Frontal cortex (tissue), 3 donors: ENCODE measurements at regions not wholly inside any gene's neighbourhood (a gene's known extent, or its start where the extent isn't known, plus 50 kb on each side); places are given as distances from the start of the nearest gene placed in this dataset.

ENCODE experiments used
- DNase-seq, 2 donors: peaks; one replicate each; pipeline ENCODE4 v3.0.0; 2012; ENCODE audit warnings: low spot score in 2 of 2
- FAIRE-seq: peaks from 2 replicates; lab custom pipeline; 2012; peaks lifted over from hg19 to GRCh38; lab: Jason Lieb, UNC
- donor health status: control.
- donor health status: control.
- donor health status: control.

DNA sequence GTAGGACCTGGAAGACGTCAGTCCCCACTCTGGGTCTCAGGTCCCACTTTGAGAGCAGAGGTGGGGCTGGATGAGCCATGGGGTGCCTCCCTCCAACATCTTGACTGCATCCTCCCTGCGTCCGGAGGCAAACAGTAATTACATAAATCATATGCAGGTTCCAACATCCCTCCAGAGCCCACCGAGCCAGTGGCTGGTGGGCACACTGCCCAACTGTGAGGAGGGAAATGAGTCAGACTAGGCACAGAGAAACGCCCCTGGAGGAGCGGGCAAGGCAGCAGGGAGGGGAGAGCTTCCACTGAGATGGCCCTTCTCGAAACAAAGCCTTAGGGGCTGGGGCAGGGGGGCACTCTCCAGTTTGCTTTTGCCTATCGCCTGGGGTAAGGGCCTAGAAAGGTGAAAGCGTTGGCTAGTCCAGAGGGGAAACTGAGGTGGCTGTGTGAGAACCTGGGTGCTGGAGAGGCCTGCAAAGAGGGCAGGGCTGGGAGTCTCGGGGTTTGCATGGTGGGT, 168.2 kb upstream of the MYCN start:
- DNase-seq (no peak), FAIRE-seq (no peak)

DNA sequence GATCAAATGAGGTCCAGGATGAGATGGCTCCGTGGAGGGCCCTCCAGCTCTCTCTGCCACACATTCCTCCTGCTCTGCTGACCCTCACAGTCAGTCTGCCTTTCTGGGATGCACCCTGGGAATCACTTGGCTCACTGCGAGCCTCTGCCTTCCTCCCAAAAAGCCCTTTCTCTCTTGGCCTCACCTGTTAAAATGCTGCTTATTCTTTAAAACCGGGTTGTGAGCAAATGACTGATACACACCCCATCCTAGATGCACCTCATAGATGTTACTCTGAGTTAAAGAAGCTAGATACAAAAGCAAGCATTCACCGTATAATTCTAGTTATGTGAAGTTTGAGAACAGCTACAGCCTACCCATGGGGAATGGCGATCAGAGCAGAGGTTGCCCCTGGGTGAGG, 167.7 kb upstream of the MYCN start:
- DNase-seq (no peak), FAIRE-seq (no peak)

DNA sequence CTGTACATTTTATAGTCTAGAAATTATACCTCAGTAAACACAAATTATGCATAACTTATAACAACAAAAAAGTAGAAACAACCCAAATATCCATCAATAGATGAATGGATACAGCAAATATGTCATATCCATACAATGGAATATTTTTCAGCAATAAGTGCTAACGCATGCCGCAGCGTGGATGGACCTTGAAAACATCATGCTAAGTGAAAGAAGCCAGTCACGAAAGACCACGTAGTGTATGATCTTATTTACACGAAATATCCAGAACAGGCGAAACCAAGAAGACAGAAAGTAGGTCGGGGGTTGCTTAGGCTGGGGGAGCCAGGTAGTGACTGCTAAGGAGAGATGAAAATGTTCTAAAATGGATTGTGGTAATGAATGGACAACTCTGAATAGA, 167.1 kb upstream of the MYCN start:
- DNase-seq (no peak), FAIRE-seq (no peak)

DNA sequence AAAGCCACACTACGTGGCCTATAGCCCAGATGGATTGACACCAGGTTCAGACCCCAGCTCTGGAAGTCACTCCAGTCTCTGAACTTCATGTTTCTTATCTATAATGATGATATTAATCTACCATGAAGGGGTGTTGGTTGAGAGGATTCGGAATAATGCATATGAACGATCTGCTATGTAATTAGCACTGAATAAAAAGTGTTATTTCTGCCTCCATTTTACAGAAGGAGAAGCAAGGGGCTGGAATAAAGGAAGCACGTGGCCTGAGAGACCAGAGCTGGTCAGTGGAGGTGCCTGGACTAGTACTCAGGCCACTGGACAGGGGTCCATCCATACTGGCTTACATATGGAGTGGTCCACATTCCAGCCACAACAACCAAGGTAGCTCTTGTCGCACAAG, 166.5 kb upstream of the MYCN start:
- no peak for FAIRE-seq
- DNase-seq = no peak

DNA sequence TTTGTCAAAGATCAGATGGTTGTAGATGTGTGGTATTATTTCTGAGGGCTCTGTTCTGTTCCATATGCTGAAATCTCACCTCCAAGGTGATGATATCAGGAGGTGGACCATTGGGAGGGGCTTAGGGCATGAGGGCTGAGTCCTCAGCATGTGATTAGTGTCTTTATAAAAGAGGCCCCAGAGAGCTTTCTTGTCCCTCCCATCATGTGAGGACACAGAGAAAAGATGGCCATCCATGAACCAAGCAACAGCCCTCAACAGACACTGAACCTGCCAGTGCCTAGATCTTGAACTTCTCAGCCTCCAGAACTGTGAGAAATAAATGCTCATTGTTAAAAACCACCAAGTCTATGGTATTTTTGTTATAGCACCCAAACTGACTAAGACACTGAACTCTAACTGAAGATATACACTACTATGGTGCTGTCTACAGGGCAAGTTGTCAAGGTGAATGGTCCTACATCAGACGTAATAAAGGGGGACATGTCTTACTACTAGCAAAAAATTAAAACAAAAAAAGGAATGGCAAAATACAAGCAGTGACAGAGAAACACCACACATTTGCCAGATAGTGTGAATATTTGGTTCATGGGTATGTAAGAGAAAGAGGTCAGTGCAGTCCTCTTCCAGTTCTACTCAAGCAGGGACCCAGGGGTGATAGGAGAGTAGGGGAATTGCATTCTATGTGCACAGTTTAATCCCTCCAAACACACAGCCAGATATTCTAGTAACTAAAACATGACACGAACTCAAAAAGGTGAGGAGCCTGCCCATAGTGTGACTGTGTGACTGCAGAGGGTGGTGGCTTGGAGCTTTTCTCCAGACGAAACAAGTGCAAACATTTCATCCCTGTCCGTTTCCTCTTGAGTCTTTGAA, 164.4 kb upstream of the MYCN start:
- FAIRE-seq (no peak), DNase-seq (no peak)

DNA sequence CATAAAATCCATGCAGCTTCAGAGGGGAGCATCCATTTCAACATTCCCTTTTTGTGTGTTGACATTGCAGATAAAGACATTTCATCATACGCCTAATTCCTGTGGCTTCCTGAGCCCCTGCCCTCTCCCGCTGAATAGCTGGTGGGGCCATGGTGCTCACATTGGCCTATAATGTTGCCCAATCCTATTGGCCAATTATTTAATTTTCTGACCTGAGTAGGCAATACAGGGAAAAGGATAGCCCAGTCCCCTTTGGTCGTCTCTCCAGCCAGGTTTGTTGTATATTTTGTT, 163.8 kb upstream of the MYCN start:
- FAIRE-seq (no peak), DNase-seq (no peak)

DNA sequence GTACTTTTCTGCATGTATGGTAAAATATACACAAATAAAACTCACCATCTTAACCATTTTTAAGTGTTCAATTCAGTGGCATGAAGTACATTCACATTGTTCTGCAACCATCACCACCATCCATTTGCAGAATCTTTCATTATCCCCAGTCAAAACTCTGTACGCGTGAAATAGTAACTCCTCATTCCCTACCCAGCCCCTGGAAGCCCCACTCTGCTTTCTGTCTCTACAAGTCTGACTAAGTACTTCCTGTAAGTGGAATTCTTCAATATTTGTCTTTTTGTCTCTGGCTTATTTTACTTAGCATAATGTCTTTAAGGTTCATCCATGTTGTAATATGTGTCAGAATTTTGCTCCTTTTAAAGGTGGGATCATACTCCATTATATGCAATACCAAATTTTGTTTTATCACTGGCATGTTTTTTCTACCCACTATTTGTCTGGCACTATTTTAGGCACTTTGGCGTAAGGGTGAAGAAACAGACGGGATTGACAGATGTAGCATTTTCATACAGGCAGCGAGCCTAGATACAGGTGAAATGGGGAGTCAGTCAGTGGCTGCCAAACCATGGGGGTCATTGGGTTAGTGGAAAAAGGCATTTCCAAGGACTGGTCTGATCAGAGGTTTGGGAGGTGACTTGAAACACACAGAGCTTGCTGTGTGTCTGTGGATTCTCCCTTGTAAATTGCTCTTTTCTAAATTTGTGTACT, 163.2 kb upstream of the MYCN start:
- FAIRE-seq = no peak
- DNase-seq = no peak

DNA sequence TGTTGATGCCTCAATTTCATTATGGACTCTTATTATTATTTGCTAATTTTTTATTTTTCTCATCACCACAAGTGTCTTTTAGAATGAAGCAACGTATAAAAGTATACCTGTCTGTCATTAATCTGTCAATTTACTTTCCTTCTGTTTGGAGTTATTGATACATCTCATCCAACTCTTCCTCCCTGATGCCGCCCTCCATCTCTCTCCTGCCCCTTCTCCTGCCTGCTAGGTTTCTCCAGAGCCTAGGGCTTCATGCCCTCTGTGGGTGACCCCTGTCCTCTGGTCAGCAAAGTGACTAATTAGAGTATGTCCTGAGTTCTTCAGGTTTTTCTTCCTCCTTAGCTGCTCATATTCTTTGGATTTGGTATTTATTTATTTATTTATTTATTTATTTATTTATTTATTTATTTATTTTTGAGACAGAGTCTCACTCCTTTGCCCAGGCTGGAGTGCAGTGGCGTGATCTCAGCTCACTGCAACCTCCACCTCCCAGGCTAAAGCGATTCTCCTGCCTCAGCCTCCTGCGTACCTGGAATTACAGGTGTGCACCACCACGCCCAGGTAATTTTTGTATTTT, 162.5 kb upstream of the MYCN start:
- FAIRE-seq (no peak), DNase-seq (no peak)

DNA sequence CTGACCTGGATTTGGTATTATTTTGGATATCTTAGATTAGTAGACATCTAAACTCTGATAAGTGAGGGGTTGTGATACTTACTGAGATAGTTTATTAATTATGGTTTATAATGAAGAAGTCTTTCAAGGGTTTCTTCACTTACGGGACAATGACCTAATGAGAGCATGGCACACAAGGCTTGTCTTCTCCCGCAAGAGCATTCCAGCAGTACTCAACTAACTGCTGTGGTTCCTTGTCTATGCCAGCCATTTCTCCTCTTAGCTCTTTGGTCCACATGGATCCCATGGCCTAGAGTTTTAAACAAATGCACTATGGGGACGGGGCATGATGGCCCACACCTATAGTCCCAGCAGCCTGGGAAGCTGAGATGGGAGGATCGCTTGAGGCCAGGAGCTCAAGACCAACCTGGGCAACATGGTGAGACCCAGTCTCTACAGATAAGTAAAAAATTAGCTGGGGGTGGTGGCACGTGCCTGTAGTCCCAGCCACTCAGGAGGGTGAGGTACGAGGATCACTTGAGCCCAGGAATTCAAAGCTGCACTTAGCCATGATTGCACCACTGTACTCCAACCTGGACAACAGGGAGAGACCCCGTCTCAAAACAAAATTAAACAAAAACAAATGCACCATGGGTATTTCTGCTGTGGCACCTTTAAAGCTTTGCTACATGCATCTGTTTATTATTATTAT, 161.7 kb upstream of the MYCN start:
- FAIRE-seq (no peak), DNase-seq (no peak)

DNA sequence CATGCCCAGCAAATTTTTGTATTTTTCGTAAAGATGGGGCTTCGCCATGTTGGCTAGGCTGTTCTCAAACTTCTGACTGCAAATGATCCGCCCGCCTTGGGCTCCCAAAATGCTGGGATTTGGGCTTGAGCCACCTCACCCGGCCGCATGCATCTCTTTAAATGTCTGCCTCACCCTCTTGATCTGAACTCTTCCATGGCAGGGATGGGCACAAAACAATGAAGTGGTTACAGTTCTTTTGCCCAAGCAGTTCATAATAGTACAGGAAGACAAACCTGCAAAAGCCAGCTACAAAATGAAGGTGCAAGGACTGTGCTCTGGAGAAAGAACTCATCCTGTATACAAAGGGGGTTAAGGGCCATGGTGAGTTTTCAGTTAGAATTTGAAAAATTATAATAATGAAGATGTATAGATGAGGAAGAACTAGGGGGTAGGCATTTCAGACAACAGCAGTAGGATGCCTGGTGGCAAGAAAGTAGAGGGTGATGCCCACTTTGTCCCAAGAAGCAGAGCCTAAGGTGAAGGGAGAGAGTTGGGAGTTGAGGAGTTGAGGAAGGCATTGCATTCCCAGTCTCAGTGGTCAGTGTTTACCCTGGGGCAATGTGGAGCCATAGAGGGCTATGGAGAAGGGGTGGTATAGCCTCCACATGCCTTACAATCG, 160.8 kb upstream of the MYCN start:
- FAIRE-seq (no peak), DNase-seq (no peak)

DNA sequence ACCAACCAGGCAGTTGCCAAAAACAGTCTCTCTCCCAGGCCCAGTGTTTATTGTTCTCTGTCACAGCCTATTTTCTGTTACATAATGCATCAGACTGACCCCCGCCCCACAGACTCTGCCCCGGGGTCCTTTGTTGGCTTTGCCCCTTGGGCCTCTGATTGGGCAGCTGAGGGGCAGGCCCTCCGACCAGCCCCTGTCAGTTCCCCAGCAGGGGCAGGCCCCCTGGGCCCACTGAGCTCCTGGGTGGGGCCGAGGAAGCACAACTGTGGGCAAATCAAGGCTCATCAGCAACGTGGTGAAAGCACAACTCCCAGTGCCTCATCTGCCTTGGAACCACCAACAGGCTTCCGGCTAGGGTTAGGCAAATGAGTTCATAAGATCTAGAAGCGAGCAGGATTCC, 160.1 kb upstream of the MYCN start:
- DNase-seq (no peak), FAIRE-seq (no peak)

DNA sequence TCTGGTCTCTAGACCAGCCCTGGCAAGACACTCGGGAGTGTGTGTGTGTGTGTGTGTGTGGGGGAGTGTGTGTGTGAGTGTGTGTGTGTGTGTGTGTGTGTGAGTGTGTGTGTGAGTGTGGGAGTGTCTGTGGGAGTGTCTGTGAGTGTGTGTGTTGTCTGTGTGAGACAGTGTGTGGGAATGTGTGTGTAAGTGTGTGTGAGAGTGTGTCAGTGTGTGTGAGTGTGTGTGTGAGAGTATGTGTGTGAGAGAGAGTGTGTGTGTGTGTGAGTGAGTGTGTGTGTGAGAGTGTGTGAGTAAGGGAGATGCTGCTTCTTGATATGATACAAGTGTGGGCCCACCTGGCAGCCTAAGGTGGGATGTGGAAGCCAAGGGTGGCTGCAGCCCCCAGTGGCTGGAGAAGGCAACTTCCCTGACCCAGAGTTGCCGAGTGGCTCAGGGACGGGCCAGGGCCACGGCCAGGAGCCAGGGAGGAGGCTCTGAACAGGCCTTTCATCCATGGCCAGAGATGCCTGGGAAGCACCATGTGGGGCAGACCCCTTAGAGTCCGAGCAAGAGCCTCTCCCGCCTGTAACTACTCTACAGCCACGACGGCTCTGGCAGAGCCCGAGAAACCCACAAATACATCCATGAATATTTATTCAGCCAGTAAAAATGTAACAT, 159.3 kb upstream of the MYCN start:
- FAIRE-seq = no peak
- no peak for DNase-seq

DNA sequence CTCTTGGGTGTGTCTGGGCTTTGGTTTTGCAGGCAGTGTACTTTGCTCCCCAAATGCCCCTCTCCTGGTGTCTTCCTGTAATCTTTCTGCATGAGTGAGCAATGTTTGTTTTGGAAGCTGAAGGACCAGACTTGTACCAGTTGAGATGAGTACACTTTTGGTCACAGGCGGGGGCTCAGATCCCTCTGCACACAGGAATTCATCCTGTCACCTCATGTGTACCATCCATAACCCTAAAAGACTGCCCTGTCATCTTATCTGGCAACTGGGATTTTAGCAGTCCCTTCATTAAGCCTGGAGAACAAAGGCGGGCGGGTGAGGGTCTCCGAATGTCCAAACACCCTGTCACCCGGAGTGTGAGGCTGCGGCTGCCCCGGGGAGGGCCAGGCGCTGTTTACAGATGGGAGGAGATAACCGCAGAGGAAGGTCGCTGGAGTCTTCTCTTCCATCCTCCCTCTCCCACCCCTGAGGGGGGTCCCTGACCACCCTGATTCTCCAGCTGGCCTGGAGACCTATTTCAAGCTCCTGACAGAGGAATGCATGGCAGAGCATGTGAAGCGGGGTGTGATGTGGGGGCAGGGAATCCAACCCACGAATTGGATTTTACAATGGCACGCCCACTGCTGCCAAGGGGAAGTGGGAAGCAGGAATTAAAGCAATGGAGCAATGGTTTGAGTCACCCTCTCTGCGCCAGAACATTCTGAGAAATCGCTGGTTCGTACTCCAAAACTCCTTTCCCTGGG, 158.2 kb upstream of the MYCN start:
- DNase-seq (no peak), FAIRE-seq (no peak)

DNA sequence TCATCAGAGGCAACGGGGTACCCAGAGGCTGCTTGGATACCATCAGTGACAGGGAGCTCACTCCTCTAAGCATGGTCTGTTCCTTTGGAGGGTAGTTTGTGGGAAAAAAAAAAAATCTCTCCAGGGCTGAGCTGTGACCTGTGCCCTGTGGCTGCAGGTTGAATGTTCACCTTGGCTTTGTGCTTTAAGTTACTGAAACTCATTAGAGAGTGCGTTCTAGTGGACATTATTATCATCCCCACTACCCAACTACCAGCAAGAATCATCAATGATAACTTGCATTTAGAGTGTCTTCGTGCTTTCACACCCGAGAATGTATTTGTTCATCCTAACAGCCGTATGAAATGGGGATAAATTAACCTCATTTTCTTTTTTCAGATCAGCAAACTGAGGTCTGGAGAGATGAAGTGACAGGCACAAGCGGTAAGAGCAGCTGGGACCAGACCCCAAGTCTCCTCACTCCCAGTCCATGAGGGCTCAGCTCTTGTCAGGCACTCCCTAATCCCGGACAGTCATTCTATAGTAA, 157.5 kb upstream of the MYCN start:
- DNase-seq = no peak
- FAIRE-seq = no peak

DNA sequence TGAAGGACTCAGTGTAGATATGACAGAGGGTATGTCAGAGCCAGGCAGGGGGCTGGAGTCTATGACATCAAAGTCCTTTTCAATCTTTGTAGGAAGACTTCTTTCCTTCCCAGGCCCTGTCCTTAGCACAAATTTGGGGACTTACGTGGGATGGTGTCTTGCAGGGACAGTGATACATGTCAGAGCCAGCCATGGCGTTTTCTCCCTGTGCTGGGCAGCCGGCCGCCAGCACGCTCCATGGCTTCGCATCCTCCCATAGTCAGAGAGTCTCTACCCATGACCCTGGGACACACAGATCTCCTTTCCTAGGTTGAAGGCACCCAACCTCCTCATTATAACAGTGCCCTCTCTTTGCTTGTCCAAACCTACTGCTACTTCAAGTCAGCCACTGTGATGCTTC, 156.9 kb upstream of the MYCN start:
- no peak for FAIRE-seq
- DNase-seq = no peak

DNA sequence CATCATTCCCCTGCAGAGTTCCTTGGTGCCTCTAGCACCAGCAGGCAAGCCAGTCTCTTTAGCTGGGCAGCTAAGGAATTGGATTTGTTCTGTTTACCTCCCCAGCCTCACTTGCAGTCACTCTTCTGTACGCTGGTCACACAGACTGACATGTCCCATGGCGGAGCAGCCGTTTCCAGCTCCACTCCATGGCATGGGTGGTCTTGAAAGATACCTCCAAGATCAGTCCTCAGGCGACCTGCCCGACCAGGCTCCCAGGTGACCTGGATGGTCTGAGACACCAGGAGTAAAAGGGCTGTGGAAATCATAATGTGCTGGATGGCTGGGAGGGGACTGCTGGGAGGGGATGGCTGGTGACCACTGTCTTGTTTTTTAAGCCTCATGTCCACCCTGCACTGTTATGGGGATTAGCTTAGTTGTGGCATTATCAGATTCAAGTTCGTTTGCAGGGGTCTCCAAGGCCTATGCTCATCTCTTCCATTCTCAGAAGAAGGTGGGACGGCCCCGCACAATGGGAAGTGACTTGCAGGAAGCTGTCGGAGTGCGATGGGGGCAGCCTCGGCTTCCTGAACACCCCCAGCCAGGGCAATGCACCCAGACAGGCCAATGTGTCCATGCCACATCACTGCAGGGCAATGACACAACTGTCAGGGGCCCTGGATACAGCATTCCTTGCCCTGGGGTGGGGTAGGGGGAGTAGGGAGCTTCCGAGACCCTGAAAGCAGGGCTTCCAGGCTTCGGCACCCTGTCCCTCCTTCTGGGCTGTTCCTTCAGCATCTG, 156.1 kb upstream of the MYCN start:
- DNase-seq (no peak), FAIRE-seq (no peak)

DNA sequence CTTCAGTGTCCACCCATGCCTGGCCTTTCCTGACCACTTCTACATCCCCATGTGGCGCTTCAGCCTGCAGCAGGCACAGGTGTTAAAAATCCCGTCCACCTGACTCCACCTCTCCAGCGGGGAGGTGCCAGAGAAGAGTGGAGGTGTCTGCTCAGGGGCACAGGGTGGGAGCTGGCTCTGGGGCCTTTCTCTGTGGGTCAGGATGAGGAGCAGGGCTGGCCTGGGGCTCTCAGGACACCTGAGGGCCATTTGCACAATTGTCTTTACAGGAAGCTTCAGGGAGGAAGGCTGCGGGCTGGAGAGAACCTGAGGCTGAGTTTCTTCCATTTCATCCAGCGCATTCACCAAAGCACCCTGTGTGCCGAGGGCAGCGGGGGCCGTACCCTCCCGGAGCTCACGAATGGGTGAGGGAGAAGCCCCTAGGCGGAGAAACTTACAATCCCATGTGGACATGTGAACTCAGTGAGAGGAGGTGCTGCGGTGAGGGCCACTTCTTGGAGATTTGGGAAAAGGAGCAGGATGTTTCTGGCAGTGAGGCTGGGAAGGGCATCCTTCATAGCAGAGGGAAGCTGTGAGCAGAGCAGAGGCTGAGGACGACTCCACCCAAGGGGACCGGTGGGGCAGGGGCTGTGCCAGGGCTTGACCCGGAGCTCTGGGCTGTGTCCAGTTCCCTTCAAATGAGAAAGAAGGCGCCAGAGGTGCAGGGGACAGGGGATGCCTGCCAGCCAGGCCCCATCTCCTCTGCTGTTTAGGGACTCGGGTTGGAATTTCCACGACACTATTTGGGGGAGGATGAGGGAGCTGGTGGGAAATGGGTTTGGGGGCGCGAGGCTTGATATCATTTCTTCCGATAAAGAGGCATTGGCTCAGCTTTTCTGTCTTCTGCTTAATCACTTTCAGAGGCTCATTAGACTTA, 155.2 kb upstream of the MYCN start:
- FAIRE-seq = no peak

More for the DNA sequence above, 155.2 kb upstream of the MYCN start:
- no peak for DNase-seq
